Right atrium auricular region (tissue), 2 donors: ENCODE measurements at regions not wholly inside any gene's neighbourhood (a gene's known extent, or its start where the extent isn't known, plus 50 kb on each side); places are given as distances from the start of the nearest gene placed in this dataset.

ENCODE experiments used
- DNase-seq: peaks from one replicate; pipeline ENCODE4 v3.0.0-alpha.2; 2019; ENCODE audit warnings: low spot score
- H3K27ac ChIP-seq, 2 donors: fragments of 200-600 bp; sonication (generic); 1 replicate in 1 of 2; 2 replicates in 1 of 2; pipeline ENCODE4 v1.5.1; 2016 to 2019
- H3K27me3 ChIP-seq, 2 donors: fragments of 200-600 bp; sonication (generic); one replicate each; pipeline versions ENCODE4 v1.5.1 to v1.6.0; 2017 to 2019
- H3K36me3 ChIP-seq: fragments of 200-600 bp; sonication (generic); one replicate; pipeline ENCODE4 v1.5.1; 2016
- H3K4me1 ChIP-seq, 2 donors: fragments of 200-600 bp; sonication (generic); one replicate each; pipeline versions ENCODE4 v1.5.1 to v1.6.0; 2017 to 2019
- H3K4me3 ChIP-seq, 2 donors: fragments of 200-600 bp; sonication (generic); 1 replicate in 1 of 2; 2 replicates in 1 of 2; pipeline ENCODE4 v1.5.1; 2017 to 2019; ENCODE audit warnings: mild to moderate bottlenecking in 1 of 2, moderate library complexity in 1 of 2
- H3K9me3 ChIP-seq, 2 donors: fragments of 200-600 bp; sonication (generic); one replicate each; pipeline ENCODE4 v1.5.1; 2019
- TF ChIP-seq, protein P1 (sequence below), 2 donors: fragments of 200-600 bp; sonication (generic); IDR thresholded peaks; one replicate each; pipeline ENCODE4 v1.5.1; 2019; ENCODE audit warnings: antibody characterized with exemption in 2 of 2

- no peak overlapping the region for H3K4me3 ChIP-seq
- H3K36me3 ChIP-seq, result no peaks in the 10 kb centered on the region
- no peak overlapping the region for H3K27ac ChIP-seq
- H3K27me3 ChIP-seq, result no peaks in the 10 kb centered on the region
- no peaks in the 10 kb centered on the region for H3K9me3 ChIP-seq
- DNase-seq, result no peak
- TF ChIP-seq, protein P1, sequence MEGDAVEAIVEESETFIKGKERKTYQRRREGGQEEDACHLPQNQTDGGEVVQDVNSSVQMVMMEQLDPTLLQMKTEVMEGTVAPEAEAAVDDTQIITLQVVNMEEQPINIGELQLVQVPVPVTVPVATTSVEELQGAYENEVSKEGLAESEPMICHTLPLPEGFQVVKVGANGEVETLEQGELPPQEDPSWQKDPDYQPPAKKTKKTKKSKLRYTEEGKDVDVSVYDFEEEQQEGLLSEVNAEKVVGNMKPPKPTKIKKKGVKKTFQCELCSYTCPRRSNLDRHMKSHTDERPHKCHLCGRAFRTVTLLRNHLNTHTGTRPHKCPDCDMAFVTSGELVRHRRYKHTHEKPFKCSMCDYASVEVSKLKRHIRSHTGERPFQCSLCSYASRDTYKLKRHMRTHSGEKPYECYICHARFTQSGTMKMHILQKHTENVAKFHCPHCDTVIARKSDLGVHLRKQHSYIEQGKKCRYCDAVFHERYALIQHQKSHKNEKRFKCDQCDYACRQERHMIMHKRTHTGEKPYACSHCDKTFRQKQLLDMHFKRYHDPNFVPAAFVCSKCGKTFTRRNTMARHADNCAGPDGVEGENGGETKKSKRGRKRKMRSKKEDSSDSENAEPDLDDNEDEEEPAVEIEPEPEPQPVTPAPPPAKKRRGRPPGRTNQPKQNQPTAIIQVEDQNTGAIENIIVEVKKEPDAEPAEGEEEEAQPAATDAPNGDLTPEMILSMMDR (IDR thresholded peaks at IDR 0.05), result no peak
- peaks cover 0 to 1% of the 10 kb centered on the region in 2 donors for H3K4me1 ChIP-seq
These were observed 163.1 kb upstream of the NRIP1 start for GRCh38 chr21:15227919-15228318.

- no peaks in the 10 kb centered on the region for H3K4me1 ChIP-seq
- no peaks in the 10 kb centered on the region for H3K36me3 ChIP-seq
- no peak overlapping the region for H3K4me3 ChIP-seq
- TF ChIP-seq, protein P1 (IDR thresholded peaks at IDR 0.05), result no peak
- no peak for DNase-seq
- H3K27me3 ChIP-seq, result no peaks in the 10 kb centered on the region
- H3K27ac ChIP-seq, result no peak overlapping the region
- no peaks in the 10 kb centered on the region for H3K9me3 ChIP-seq
These were observed 164.6 kb upstream of the NRIP1 start for GRCh38 chr21:15229390-15229789.

DNA sequence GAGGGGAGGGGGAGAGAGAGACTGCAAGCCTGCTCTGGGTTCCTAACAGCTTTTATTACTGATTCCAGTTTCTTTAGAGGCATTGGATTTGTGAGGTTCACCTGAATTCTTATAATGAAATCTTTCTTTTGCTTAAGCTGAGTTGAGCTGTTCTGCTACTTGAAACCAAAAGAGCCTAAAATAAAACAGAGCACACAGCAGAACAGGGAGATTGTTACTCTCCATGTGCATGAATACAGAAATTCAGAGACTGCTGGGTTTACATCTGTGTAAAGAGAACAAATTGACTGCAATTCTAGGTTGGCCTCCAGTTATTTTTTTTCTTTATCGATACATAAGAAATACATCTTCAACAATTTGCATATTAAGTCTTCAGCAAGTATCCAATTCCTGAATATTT is 168.8 kb upstream of the NRIP1 start:
- DNase-seq, result no peak
- H3K27me3 ChIP-seq, result no peaks in the 10 kb centered on the region
- no peaks in the 10 kb centered on the region for H3K4me1 ChIP-seq
- TF ChIP-seq, protein P1 (IDR thresholded peaks at IDR 0.05), result no peak
- no peaks in the 10 kb centered on the region for H3K9me3 ChIP-seq
- H3K36me3 ChIP-seq, result no peaks in the 10 kb centered on the region
- H3K4me3 ChIP-seq, result no peak overlapping the region
- H3K27ac ChIP-seq, result no peak overlapping the region

DNA sequence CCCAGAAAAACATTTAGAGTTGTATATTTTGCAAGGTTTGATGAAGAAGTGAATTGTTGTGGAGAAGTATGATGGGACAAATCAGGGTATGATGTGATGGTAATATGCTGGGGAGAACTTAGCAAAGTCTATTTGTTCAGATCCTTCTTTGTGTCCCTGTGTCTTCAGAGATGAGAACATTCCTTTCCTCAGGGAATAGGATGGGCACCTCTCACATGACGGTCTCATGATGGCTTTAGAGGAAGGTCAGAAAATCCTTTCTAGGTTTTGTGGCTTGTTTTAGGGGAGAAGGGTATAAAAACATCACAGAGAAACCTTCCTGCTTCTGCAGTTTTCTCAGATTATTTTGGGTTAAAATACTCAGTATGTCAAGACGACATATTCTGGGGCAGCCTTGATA is 171.3 kb upstream of the NRIP1 start:
- H3K9me3 ChIP-seq, result no peaks in the 10 kb centered on the region
- DNase-seq, result no peak
- H3K27me3 ChIP-seq, result no peaks in the 10 kb centered on the region
- TF ChIP-seq, protein P1 (IDR thresholded peaks at IDR 0.05), result no peak
- H3K4me1 ChIP-seq, result no peaks in the 10 kb centered on the region
- H3K27ac ChIP-seq, result no peak overlapping the region
- no peaks in the 10 kb centered on the region for H3K36me3 ChIP-seq
- no peak overlapping the region for H3K4me3 ChIP-seq

DNA sequence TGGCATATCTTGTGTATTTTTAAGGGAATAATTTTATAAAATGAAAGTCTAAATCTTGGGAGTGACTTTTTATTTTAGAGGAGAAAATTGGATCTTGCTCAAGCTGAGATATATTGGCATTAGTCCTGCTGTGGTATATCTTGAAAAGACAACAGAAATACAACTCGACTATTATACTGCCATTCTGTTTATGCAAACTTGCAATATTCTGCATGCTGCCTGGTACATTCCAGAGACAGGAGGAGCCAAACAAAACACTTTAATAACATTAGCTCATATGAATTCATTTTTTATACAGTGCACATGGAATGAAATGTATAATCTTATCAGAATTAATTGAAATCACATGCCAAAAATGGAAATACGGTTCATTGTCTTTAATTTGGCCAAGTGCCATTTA is 176.0 kb upstream of the NRIP1 start:
- H3K27me3 ChIP-seq, result no peaks in the 10 kb centered on the region
- no peak overlapping the region for H3K27ac ChIP-seq
- DNase-seq, result no peak
- no peak overlapping the region for H3K4me3 ChIP-seq
- no peaks in the 10 kb centered on the region for H3K36me3 ChIP-seq
- H3K4me1 ChIP-seq, result no peaks in the 10 kb centered on the region
- TF ChIP-seq, protein P1 (IDR thresholded peaks at IDR 0.05), result no peak
- H3K9me3 ChIP-seq, result no peaks in the 10 kb centered on the region

GRCh38 chr21:15241997-15242736 is 177.4 kb upstream of the NRIP1 start:
- TF ChIP-seq, protein P1 (IDR thresholded peaks at IDR 0.05), result no peak
- Histone ChIP-seq H3K27me3 (no peaks in the 10 kb centered on the region), H3K27ac (no peak overlapping the region), H3K36me3 (no peaks in the 10 kb centered on the region), H3K9me3 (no peaks in the 10 kb centered on the region), H3K4me3 (no peak overlapping the region), H3K4me1 (no peaks in the 10 kb centered on the region)
- DNase-seq, result no peak
